Ovary (tissue), 7 donors: ENCODE measurements at regions not wholly inside any gene's neighbourhood (a gene's known extent, or its start where the extent isn't known, plus 50 kb on each side); places are given as distances from the start of the nearest gene placed in this dataset.
"Not testable (repeated sequence)": the region's sequence is repeated elsewhere in the genome, so short reads cannot be mapped to it uniquely, and the experiment has no call there.

ENCODE experiments used
- DNase-seq, 5 donors: peaks; one replicate each; pipeline ENCODE4 v3.0.0-alpha.2; 2019 to 2020
- H3K27ac ChIP-seq, 2 donors: fragments of 200-600 bp; one replicate each; pipeline versions ENCODE4 v1.5.1 to v1.8.0; 2019 to 2022
- H3K27me3 ChIP-seq: fragments of 200-600 bp; one replicate; pipeline ENCODE4 v1.8.0; 2022
- H3K36me3 ChIP-seq: fragments of 200-600 bp; sonication (generic); one replicate; pipeline ENCODE4 v1.5.1; 2019
- H3K4me1 ChIP-seq: one replicate; pipeline ENCODE4 v1.8.1; 2013; ENCODE audit warnings: mild to moderate bottlenecking, moderate library complexity; ENCODE audit not compliant: insufficient read depth
- H3K4me3 ChIP-seq: fragments of 200-600 bp; sonication (generic); one replicate; pipeline ENCODE4 v1.5.1; 2017
- H3K9me3 ChIP-seq, 2 donors: fragments of 200-600 bp in 1 of 2; sonication (generic) in 1 of 2; one replicate each; pipeline versions ENCODE4 v1.5.1 to v1.8.1; 2013 to 2019; ENCODE audit warnings: mild to moderate bottlenecking in 1 of 2, moderate library complexity in 1 of 2
- EP300 ChIP-seq: sonication (generic); formaldehyde crosslinking; IDR thresholded peaks from one replicate; pipeline ENCODE4 v1.6.1; 2017; ENCODE audit warnings: antibody characterized with exemption
- POLR2A ChIP-seq: fragments of 450-650 bp; IDR thresholded peaks from one replicate; pipeline ENCODE4 v1.6.1; 2017; ENCODE audit warnings: antibody characterized with exemption, mild to moderate bottlenecking, moderate library complexity
- WGBS, 3 donors: extraction: QIAGEN DNeasy Blood & Tissue Kit in 1 of 3; methylation state at CpG; one replicate each; pipeline versions ENCODE4 v1.1.5 to v1.1.7; 2013 to 2017; 5-methylcytosine and 5-hydroxymethylcytosine counted together
- intact Hi-C, 4 donors: fragments of 100-400 bp; cut with DNase I; formaldehyde crosslinking; loops; one replicate each; pipeline versions ENCODE4 v1.11.0 to v1.15.1; 2022 to 2023
- TF ChIP-seq, protein P1 (sequence below), 3 donors: fragments of 450-650 bp in 2 of 3; fragments of 200-600 bp in 1 of 3; IDR thresholded peaks; one replicate each; pipeline versions ENCODE4 v1.5.1 to v1.8.0; 2016 to 2022; ENCODE audit warnings: antibody characterized with exemption in 3 of 3, mild to moderate bottlenecking in 1 of 3
- donor health status: DM: no; HTN: no; CAD: no; lungs with moderate emphysema.
- donor health status: DM: no; HTN: no; CAD: no.
- donor health status: Bipolar disorder and iron deficiency.
- donor health status: DM: no; HTN: no; CAD: no.
- donor health status: DM: yes; HTN: yes; CAD: no.

DNA sequence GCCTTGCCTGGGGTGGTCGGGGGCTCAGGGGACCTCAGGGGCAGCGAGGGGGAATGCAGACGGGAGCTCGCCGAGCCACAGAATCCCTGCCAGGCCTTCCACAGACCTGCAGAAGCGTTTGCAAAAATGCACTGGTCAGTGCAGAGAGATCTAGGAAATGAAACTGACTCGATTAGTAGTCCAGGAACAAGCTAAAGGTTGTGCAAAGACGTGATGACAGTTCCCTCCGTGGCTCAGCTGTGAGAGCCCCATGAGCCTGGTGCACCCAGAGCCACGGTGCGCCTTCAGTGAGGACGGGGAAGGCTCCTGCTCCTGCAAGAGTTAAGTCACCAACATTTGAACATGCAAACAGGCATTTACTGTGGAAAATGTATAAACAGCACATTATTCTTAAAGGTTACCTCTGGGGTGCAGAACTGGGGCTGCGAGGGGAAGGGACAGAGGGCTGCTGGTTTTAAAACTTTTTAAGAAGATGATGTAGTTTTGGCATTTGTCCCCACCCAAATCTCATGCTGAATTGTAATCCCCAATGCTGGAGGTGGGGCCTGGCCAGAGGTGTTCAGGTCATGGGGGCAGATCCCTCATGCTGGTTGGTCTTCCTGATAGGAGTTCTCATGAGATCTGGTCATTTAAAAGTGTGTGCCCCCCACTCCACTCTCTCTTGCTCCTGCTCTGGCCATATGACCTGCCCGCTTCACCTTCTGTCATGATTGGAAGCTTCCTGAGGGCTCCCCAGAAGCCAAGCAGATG is 147.3 kb downstream of the DLL1 start:
- Histone ChIP-seq H3K27ac (no peak overlapping the region), H3K4me1 (peaks cover under 1% of the 10 kb centered on the region), H3K27me3 (no peaks in the 10 kb centered on the region), H3K36me3 (no peaks in the 10 kb centered on the region), H3K4me3 (no peak overlapping the region), H3K9me3 (no peaks in the 10 kb centered on the region)
- no peak for TF ChIP-seq POLR2A
- TF ChIP-seq EP300, result no peak
- TF ChIP-seq, protein P1, sequence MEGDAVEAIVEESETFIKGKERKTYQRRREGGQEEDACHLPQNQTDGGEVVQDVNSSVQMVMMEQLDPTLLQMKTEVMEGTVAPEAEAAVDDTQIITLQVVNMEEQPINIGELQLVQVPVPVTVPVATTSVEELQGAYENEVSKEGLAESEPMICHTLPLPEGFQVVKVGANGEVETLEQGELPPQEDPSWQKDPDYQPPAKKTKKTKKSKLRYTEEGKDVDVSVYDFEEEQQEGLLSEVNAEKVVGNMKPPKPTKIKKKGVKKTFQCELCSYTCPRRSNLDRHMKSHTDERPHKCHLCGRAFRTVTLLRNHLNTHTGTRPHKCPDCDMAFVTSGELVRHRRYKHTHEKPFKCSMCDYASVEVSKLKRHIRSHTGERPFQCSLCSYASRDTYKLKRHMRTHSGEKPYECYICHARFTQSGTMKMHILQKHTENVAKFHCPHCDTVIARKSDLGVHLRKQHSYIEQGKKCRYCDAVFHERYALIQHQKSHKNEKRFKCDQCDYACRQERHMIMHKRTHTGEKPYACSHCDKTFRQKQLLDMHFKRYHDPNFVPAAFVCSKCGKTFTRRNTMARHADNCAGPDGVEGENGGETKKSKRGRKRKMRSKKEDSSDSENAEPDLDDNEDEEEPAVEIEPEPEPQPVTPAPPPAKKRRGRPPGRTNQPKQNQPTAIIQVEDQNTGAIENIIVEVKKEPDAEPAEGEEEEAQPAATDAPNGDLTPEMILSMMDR (IDR thresholded peaks at IDR 0.05), result no peak
- 34 to 57% (median 48%) methylated on average over 14 of the region's 14 CpGs for WGBS, 3 donors
- intact Hi-C loops, result no loop called here
- peak in 3 of 5 donors; percentile 4 to 36 (median 7) for DNase-seq

DNA sequence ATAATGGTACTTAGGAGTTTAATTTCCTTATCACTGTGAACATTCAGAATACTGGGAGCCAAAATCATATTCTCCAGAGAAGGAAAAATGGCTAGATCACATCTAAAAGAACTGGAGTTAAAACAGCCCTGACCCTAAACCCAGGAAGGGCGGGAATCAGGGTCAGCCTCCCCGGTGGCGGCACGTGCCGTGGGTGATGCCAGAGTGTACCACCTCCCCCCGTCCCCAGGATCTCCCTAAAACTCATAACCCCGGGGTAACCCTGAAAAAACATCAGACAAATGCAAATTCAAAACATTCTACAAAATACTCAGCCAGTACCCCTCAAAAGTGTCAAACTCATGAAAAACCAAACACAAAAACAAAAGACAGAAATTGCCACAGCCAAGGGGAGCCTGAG is 148.3 kb downstream of the DLL1 start:
- H3K27me3 ChIP-seq, result no peaks in the 10 kb centered on the region
- no peak overlapping the region for H3K27ac ChIP-seq
- no peak overlapping the region for H3K4me3 ChIP-seq
- no peak for TF ChIP-seq POLR2A
- TF ChIP-seq EP300, result no peak
- TF ChIP-seq, protein P1 (IDR thresholded peaks at IDR 0.05), result no peak
- DNase-seq, result peak in 1 of 5 donors; percentile 24
- H3K4me1 ChIP-seq, result peaks cover 4% of the 10 kb centered on the region
- no peaks in the 10 kb centered on the region for H3K36me3 ChIP-seq
- intact Hi-C loops, result no loop called here
- WGBS, 3 donors, result 41 to 70% (median 61%) methylated on average over 7 of the region's 7 CpGs
- H3K9me3 ChIP-seq, result no peaks in the 10 kb centered on the region

DNA sequence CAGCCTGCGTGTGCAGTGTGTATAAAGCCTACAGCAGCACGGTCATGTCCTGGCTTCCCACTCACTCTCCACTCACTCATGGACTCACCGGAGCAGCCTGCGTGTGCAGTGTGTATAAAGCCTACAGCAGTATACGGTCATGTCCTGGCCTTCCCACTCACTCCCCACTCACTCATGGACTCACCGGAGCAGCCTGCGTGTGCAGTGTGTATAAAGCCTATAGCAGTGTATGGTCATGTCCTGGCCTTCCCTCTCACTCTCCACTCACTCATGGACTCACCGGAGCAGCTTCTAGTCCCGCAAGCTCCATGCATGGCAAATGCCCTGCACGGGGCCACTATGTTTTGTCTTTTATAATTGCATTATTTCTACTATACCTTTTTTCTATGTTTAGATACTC is 149.8 kb downstream of the DLL1 start:
- H3K9me3 ChIP-seq, H3K4me1 ChIP-seq, H3K27me3 ChIP-seq, H3K4me3 ChIP-seq, H3K27ac ChIP-seq, H3K36me3 ChIP-seq, intact Hi-C loops: not testable (repeated sequence)
- peak in 2 of 5 donors; percentile 2 to 11 for DNase-seq
- 86 to 91% (median 89%) methylated on average over 10 of the region's 10 CpGs for WGBS, 3 donors

DNA sequence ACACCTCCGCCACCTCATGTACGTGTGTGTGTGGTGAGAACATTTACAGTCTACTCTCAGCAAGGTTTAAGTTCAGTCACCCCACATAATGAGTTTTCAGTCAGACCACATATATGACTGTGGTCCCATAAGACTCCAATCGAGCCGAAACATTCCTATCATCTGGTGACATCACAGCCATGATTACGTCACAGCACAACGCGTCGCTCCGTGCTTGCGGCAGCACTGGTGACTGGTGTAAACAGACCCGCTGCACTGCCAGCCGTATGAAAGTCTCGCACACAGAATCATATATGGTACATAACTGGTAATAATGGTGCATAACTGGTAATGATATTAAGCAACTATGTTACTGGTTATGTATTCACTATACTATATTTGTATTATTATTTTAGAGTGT is 150.7 kb downstream of the DLL1 start:
- DNase-seq, result peak in 2 of 5 donors; percentile 7 to 11
- WGBS, 3 donors, result 88 to 94% (median 92%) methylated on average over 13 of the region's 13 CpGs
- no peak overlapping the region for H3K4me3 ChIP-seq

DNA sequence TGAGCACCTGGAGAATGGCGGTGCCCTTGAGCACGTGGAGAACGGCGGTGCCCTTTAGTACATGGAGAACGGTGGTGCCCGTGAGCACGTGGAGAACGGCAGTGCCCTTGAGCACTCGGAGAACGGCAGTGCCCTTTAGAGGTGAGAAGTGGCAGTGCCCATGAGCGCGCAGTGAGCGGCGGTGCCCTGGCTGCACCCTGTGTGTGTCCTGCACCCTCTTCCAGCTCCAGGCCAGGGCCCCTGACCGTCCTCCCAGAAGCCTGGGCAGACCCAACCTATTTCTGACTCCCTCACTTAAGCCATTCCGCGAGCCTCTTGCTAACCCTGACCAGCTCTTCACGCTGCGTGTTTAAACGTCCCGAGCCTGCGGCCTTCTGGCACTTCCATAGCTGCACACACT is 151.3 kb downstream of the DLL1 start:
- peak in 3 of 5 donors; percentile 8 to 24 (median 13) for DNase-seq
- Histone ChIP-seq H3K27me3 (no peaks in the 10 kb centered on the region), H3K4me3 (no peak overlapping the region), H3K36me3 (no peaks in the 10 kb centered on the region), H3K27ac (no peak overlapping the region), H3K4me1 (peaks cover 4% of the 10 kb centered on the region), H3K9me3 (no peaks in the 10 kb centered on the region)
- TF ChIP-seq, protein P1 (IDR thresholded peaks at IDR 0.05), result no peak
- TF ChIP-seq EP300 (no peak), POLR2A (no peak)
- intact Hi-C loops, result no loop called here
- 92 to 94% (median 92%) methylated on average over 22 of the region's 22 CpGs for WGBS, 3 donors

More for the DNA sequence above, 150.7 kb downstream of the DLL1 start:
- Histone ChIP-seq H3K4me1 (peaks cover 4% of the 10 kb centered on the region), H3K36me3 (no peaks in the 10 kb centered on the region), H3K27me3 (no peaks in the 10 kb centered on the region), H3K27ac (no peak overlapping the region), H3K9me3 (no peaks in the 10 kb centered on the region)
- intact Hi-C loops, result no loop called here
- TF ChIP-seq POLR2A (no peak), EP300 (no peak)
- TF ChIP-seq, protein P1 (IDR thresholded peaks at IDR 0.05), result no peak

DNA sequence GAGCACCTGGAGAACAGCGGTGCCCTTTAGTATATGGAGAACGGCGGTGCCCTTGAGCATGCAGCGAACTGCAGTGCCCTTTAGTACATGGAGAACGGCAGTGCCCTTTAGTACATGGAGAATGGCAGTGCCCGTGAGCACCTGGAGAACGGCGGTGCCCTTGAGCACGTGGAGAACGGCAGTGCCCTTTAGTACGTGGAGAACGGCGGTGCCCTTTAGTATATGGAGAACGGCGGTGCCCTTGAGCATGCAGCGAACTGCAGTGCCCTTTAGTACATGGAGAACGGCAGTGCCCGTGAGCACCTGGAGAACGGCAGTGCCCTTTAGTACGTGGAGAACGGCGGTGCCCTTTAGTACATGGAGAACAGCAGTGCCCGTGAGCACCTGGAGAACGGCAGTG is 151.8 kb downstream of the DLL1 start:
- 91 to 92% (median 92%) methylated on average over 24 of the region's 24 CpGs for WGBS, 3 donors
- DNase-seq, result peak in 3 of 5 donors; percentile 3 to 20 (median 4)
- H3K4me3 ChIP-seq, intact Hi-C loops, H3K4me1 ChIP-seq, H3K27ac ChIP-seq, H3K36me3 ChIP-seq, H3K9me3 ChIP-seq, H3K27me3 ChIP-seq: not testable (repeated sequence)
